IMR-90 (cell line): ENCODE measurements at regions not wholly inside any gene's neighbourhood (a gene's known extent, or its start where the extent isn't known, plus 50 kb on each side); places are given as distances from the start of the nearest gene placed in this dataset.

ENCODE experiments used
- ATAC-seq: fragments of 200-7000 bp; cut with Tn5 transposase; 2 replicates; pipeline ENCODE4 v1.9.1; 2020; ENCODE audit warnings: low read depth, mild to moderate bottlenecking, moderate library complexity
- BruUV-seq: library from RNA; stranded (reverse); fragments of 400-500 nt; replicated peaks from 2 replicates; lab custom pipeline; 2021; lab: Mats Ljungman, UMichigan
- CTCF ChIA-PET: fragments of 300-600 bp; formaldehyde crosslinking; extraction: SDS; loops from one replicate; lab custom pipeline; 2021; ENCODE audit warnings: antibody characterized with exemption; lab: Yijun Ruan, JAX
- POLR2A ChIA-PET: fragments of 300-600 bp; sonication (Branson Sonifier 250); formaldehyde crosslinking; loops from one replicate; lab custom pipeline; 2022; ENCODE audit warnings: antibody characterized with exemption; ENCODE audit not compliant: unreplicated experiment; lab: Charles Lee
- DNase-seq: peaks from one replicate; pipeline ENCODE4 v3.0.0; 2013
- H2AFZ ChIP-seq: replicated peaks from 2 replicates; pipeline ENCODE3; 2013; ENCODE audit warnings: low read length, mild to moderate bottlenecking; ENCODE audit not compliant: poor library complexity
- H2AK5ac ChIP-seq: 2 replicates; pipeline ENCODE4 v1.6.1; 2013; ENCODE audit warnings: low read depth, low read length, inconsistent platforms
- H2AK9ac ChIP-seq: replicated peaks from 2 replicates; pipeline ENCODE3; 2013; ENCODE audit warnings: mild to moderate bottlenecking, low read depth, low read length, moderate library complexity; ENCODE audit not compliant: poor library complexity
- H2BK120ac ChIP-seq: 2 replicates; pipeline ENCODE4 v1.6.1; 2013; ENCODE audit warnings: low read depth, low read length, inconsistent platforms
- H2BK15ac ChIP-seq: 3 replicates; pipeline ENCODE4 v1.6.1; 2013; ENCODE audit warnings: low read depth, low read length, inconsistent platforms
- H2BK20ac ChIP-seq: 2 replicates; pipeline ENCODE4 v1.6.1; 2013; ENCODE audit warnings: low read depth, mild to moderate bottlenecking, inconsistent platforms, low read length, moderate library complexity
- H2BK5ac ChIP-seq: 2 replicates; pipeline ENCODE4 v1.6.1; 2013; ENCODE audit warnings: mild to moderate bottlenecking, low read depth, low read length, inconsistent platforms; ENCODE audit not compliant: poor library complexity, severe bottlenecking
- H3K14ac ChIP-seq: replicated peaks from 2 replicates; pipeline ENCODE4 v1.6.1; 2013; ENCODE audit warnings: low read depth, low read length, inconsistent platforms
- H3K18ac ChIP-seq: 2 replicates; pipeline ENCODE4 v1.6.1; 2013; ENCODE audit warnings: low read depth, low read length, control low read depth
- H3K23ac ChIP-seq: 2 replicates; pipeline ENCODE4 v1.6.1; 2013; ENCODE audit warnings: low read depth, low read length, inconsistent platforms
- H3K27ac ChIP-seq: 2 replicates; pipeline ENCODE4 v1.5.1; 2013; ENCODE audit warnings: mild to moderate bottlenecking, control low read depth, low read length; ENCODE audit not compliant: insufficient read depth
- H3K27me3 ChIP-seq: 2 replicates; pipeline ENCODE4 v1.6.1; 2013; ENCODE audit warnings: low read length; ENCODE audit not compliant: control insufficient read depth, insufficient read depth
- H3K36me3 ChIP-seq: 2 replicates; pipeline ENCODE4 v1.6.1; 2013; ENCODE audit warnings: low read length, mixed read lengths; ENCODE audit not compliant: control insufficient read depth, insufficient read depth
- H3K4ac ChIP-seq: 2 replicates; pipeline ENCODE4 v1.6.1; 2013; ENCODE audit warnings: low read depth, low read length, inconsistent platforms
- H3K4me1 ChIP-seq: 2 replicates; pipeline ENCODE4 v1.6.1; 2013; ENCODE audit warnings: low read length, mixed read lengths; ENCODE audit not compliant: control insufficient read depth, insufficient read depth
- H3K4me2 ChIP-seq: 2 replicates; pipeline ENCODE4 v1.6.1; 2013; ENCODE audit warnings: low read depth, mild to moderate bottlenecking, control low read depth, low read length, moderate library complexity
- H3K4me3 ChIP-seq: 2 replicates; pipeline ENCODE4 v1.5.1; 2013; ENCODE audit warnings: low read depth, mild to moderate bottlenecking, control low read depth, low read length, moderate library complexity; ENCODE audit not compliant: insufficient read depth
- H3K56ac ChIP-seq: 2 replicates; pipeline ENCODE4 v1.6.1; 2013; ENCODE audit warnings: low read length, inconsistent platforms; ENCODE audit not compliant: insufficient read depth; ENCODE audit errors: extremely low read depth
- H3K79me1 ChIP-seq, 2 experiments: 2 replicates each; pipeline ENCODE4 v1.6.1; 2013; ENCODE audit warnings: low read length in 2 of 2, inconsistent platforms in 1 of 2, low read depth in 1 of 2
- H3K9ac ChIP-seq: 2 replicates; pipeline ENCODE4 v1.6.1; 2013; ENCODE audit warnings: low read depth, low read length, control low read depth
- H3K9me1 ChIP-seq: 2 replicates; pipeline ENCODE4 v1.6.1; 2013; ENCODE audit warnings: low read length, inconsistent platforms; ENCODE audit not compliant: insufficient read depth
- H3K9me3 ChIP-seq: 2 replicates; pipeline ENCODE4 v1.6.1; 2013; ENCODE audit warnings: low read length; ENCODE audit not compliant: control insufficient read depth, insufficient read depth
- H4K20me1 ChIP-seq: 2 replicates; pipeline ENCODE4 v1.6.1; 2013; ENCODE audit warnings: low read length, inconsistent platforms; ENCODE audit not compliant: insufficient read depth
- H4K5ac ChIP-seq: 2 replicates; pipeline ENCODE4 v1.6.1; 2013; ENCODE audit warnings: mild to moderate bottlenecking, low read depth, low read length, control low read depth
- H4K8ac ChIP-seq, 2 experiments: 2 replicates each; pipeline ENCODE4 v1.6.1; 2013; ENCODE audit warnings: low read depth in 2 of 2, low read length in 2 of 2, control low read depth in 1 of 2, inconsistent platforms in 1 of 2
- H4K91ac ChIP-seq: 2 replicates; pipeline ENCODE4 v1.6.1; 2013; ENCODE audit warnings: low read depth, low read length, inconsistent platforms; ENCODE audit not compliant: insufficient read depth
- BHLHE40 ChIP-seq: fragments of 150-350 bp; IDR thresholded peaks from 2 replicates; pipeline ENCODE4 v1.6.1; 2016; ENCODE audit warnings: mild to moderate bottlenecking, low read depth, low read length
- CEBPB ChIP-seq: IDR thresholded peaks from 2 replicates; pipeline ENCODE4 v1.6.1; 2012; ENCODE audit warnings: low read depth, low read length, improper control_type of control experiment
- CHD1 ChIP-seq: IDR thresholded peaks from 2 replicates; pipeline ENCODE4 v1.6.1; 2012; ENCODE audit warnings: low read depth, low read length, improper control_type of control experiment
- FOS ChIP-seq: fragments of 150-350 bp; IDR thresholded peaks from 2 replicates; pipeline ENCODE4 v1.6.1; 2016; ENCODE audit warnings: low read depth, low read length
- MAFK ChIP-seq: IDR thresholded peaks from 2 replicates; pipeline ENCODE4 v1.6.1; 2012; ENCODE audit warnings: low read depth, low read length, improper control_type of control experiment
- MAZ ChIP-seq: IDR thresholded peaks from 2 replicates; pipeline ENCODE4 v1.6.1; 2012; ENCODE audit warnings: low read depth, mild to moderate bottlenecking, low read length, improper control_type of control experiment, moderate library complexity, borderline replicate concordance
- MXI1 ChIP-seq: IDR thresholded peaks from 2 replicates; pipeline ENCODE4 v1.6.1; 2012; ENCODE audit warnings: low read depth, mild to moderate bottlenecking, low read length, moderate library complexity, borderline replicate concordance
- NFE2L2 ChIP-seq: fragments of 150-350 bp; IDR thresholded peaks from 2 replicates; pipeline ENCODE4 v1.6.1; 2016; ENCODE audit warnings: low read depth, mild to moderate bottlenecking, low read length
- POLR2A ChIP-seq: IDR thresholded peaks from 2 replicates; pipeline ENCODE4 v1.6.1; 2012; ENCODE audit warnings: mild to moderate bottlenecking, low read depth, low read length
- RAD21 ChIP-seq: IDR thresholded peaks from 2 replicates; pipeline ENCODE4 v1.6.1; 2012; ENCODE audit warnings: low read length, improper control_type of control experiment
- RCOR1 ChIP-seq: IDR thresholded peaks from 2 replicates; pipeline ENCODE4 v1.6.1; 2012; ENCODE audit warnings: mild to moderate bottlenecking, low read length, improper control_type of control experiment; ENCODE audit not compliant: insufficient replicate concordance
- RFX5 ChIP-seq: IDR thresholded peaks from 2 replicates; pipeline ENCODE4 v1.8.0; 2012; ENCODE audit warnings: low read depth, mild to moderate bottlenecking, low read length, moderate library complexity
- SMC3 ChIP-seq: fragments of 150-350 bp; IDR thresholded peaks from 2 replicates; pipeline ENCODE4 v1.6.1; 2016; ENCODE audit warnings: low read depth, mild to moderate bottlenecking, antibody characterized with exemption, low read length, moderate library complexity
- WGBS, 2 experiments: methylation state at CpG; one replicate each; pipeline versions ENCODE4 v1.1.5 to v1.1.7; 2013; ENCODE audit warnings: missing lambda C conversion rate in 2 of 2; ENCODE audit not compliant: insufficient read length in 1 of 2; ENCODE audit errors: extremely low coverage in 2 of 2; 5-methylcytosine and 5-hydroxymethylcytosine counted together
- dilution Hi-C: fragments of 300-500 bp; cut with HindIII; formaldehyde crosslinking; loops from one replicate; pipeline ENCODE4 v1.14.3; 2018; ENCODE audit warnings: low sequenced_read_pairs; ENCODE audit not compliant: unreplicated experiment
- in situ Hi-C: fragments of 300-500 bp; cut with MboI; formaldehyde crosslinking; loops from 3 replicates; pipeline ENCODE4 v1.14.3; 2019; ENCODE audit warnings: low sequenced_read_pairs, inconsistent platforms, mixed read lengths
- intact Hi-C: fragments of 100-400 bp; cut with micrococcal nuclease; formaldehyde crosslinking; loops from 2 replicates; pipeline ENCODE4 v1.10.0; 2022
- TF ChIP-seq, protein P1 (sequence below): fragments of 150-350 bp; IDR thresholded peaks from 2 replicates; pipeline ENCODE4 v1.6.1; 2017; ENCODE audit warnings: mild to moderate bottlenecking, antibody characterized with exemption, low read length, low read depth
- TF ChIP-seq, protein P2 (sequence below): fragments of 150-350 bp; IDR thresholded peaks from 2 replicates; pipeline ENCODE4 v1.6.1; 2016; ENCODE audit warnings: low read depth, mild to moderate bottlenecking, low read length, moderate library complexity, borderline replicate concordance
- TF ChIP-seq, protein P3 (sequence below): conservative IDR thresholded peaks from 2 replicates; pipeline ENCODE4 v1.5.1; 2012; ENCODE audit warnings: mild to moderate bottlenecking, low read depth, low read length, improper control_type of control experiment

DNA sequence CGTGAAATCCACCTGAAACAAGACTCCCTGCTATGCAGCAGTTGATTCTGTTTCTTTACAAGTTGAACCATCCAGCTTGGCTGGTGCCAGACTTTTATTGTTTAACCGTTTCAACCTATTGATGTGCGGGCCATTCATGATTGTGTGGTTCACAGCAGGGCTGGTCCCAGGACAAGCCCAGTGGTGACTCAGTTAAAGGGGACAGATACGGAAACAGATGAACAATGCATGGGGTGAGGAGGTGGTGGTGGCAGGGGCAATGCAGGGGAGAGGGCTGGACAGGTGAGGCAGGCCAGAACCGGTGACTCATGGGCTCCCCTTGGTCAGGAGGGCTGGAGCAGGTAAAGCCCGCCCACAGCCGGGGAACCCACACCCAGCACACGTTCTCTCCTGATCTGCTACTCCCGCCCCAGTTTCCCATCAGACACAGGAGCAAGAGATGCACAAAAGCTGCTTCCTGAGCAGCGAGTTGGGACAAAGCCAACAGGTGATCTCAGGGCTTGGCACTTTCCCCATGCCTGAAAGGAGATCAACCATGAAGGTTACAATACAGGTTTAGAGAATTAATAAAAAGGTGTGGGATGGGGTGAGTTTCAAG, 232.2 kb downstream of the LY86 start:
- Histone ChIP-seq H4K5ac (no peak overlapping the region), H3K14ac (no peak overlapping the region), H3K4me2 (no peak overlapping the region), H3K23ac (no peak overlapping the region), H2BK15ac (no peak overlapping the region), H3K9ac (no peak overlapping the region), H4K91ac (no peak overlapping the region), H3K9me1 (no peaks in the 10 kb centered on the region), H4K20me1 (no peaks in the 10 kb centered on the region), H3K56ac (no peak overlapping the region), H3K79me1 (no peaks in the 10 kb centered on the region), H3K4ac (no peak overlapping the region), H3K27ac (no peak overlapping the region), H2BK20ac (no peak overlapping the region), H3K4me1 (no peaks in the 10 kb centered on the region), H2AK5ac (no peak overlapping the region), H4K8ac (no peak overlapping the region), H3K18ac (no peak overlapping the region), H3K27me3 (peaks cover 6% of the 10 kb centered on the region; the same call in 1 of the 2 replicates), H2AK9ac (no peak overlapping the region), H3K4me3 (no peak overlapping the region), H2BK120ac (no peak overlapping the region), H3K9me3 (no peaks in the 10 kb centered on the region), H2AFZ (no peak overlapping the region), H2BK5ac (no peak overlapping the region), H3K36me3 (no peaks in the 10 kb centered on the region)
- CTCF ChIA-PET, result no interaction called here
- no peak for ATAC-seq
- dilution Hi-C loops (no loop called here), intact Hi-C loops (no loop called here), in situ Hi-C loops (no loop called here)
- POLR2A ChIA-PET, result no interaction called here
- TF ChIP-seq CEBPB (no peak), RFX5 (no peak), MXI1 (no peak), MAFK (no peak), BHLHE40 (no peak), MAZ (no peak), NFE2L2 (no peak), POLR2A (no peak), FOS (no peak), RAD21 (no peak), RCOR1 (no peak), SMC3 (no peak), CHD1 (no peak)
- TF ChIP-seq, protein P1, sequence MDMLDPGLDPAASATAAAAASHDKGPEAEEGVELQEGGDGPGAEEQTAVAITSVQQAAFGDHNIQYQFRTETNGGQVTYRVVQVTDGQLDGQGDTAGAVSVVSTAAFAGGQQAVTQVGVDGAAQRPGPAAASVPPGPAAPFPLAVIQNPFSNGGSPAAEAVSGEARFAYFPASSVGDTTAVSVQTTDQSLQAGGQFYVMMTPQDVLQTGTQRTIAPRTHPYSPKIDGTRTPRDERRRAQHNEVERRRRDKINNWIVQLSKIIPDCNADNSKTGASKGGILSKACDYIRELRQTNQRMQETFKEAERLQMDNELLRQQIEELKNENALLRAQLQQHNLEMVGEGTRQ, result no peak
- TF ChIP-seq, protein P2, sequence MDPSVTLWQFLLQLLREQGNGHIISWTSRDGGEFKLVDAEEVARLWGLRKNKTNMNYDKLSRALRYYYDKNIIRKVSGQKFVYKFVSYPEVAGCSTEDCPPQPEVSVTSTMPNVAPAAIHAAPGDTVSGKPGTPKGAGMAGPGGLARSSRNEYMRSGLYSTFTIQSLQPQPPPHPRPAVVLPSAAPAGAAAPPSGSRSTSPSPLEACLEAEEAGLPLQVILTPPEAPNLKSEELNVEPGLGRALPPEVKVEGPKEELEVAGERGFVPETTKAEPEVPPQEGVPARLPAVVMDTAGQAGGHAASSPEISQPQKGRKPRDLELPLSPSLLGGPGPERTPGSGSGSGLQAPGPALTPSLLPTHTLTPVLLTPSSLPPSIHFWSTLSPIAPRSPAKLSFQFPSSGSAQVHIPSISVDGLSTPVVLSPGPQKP, result no peak
- TF ChIP-seq, protein P3, sequence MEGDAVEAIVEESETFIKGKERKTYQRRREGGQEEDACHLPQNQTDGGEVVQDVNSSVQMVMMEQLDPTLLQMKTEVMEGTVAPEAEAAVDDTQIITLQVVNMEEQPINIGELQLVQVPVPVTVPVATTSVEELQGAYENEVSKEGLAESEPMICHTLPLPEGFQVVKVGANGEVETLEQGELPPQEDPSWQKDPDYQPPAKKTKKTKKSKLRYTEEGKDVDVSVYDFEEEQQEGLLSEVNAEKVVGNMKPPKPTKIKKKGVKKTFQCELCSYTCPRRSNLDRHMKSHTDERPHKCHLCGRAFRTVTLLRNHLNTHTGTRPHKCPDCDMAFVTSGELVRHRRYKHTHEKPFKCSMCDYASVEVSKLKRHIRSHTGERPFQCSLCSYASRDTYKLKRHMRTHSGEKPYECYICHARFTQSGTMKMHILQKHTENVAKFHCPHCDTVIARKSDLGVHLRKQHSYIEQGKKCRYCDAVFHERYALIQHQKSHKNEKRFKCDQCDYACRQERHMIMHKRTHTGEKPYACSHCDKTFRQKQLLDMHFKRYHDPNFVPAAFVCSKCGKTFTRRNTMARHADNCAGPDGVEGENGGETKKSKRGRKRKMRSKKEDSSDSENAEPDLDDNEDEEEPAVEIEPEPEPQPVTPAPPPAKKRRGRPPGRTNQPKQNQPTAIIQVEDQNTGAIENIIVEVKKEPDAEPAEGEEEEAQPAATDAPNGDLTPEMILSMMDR, result no peak
- no peak for DNase-seq
- BruUV-seq, result no TSS peak
- WGBS, 2 experiments, result 30% methylated on average over 2 of the region's 10 CpGs; no CpG with 5 or more reads in 1 of the 2 experiments
